GM21423 (cell line): ENCODE measurements at regions not wholly inside any gene's neighbourhood (a gene's known extent, or its start where the extent isn't known, plus 50 kb on each side); places are given as distances from the start of the nearest gene placed in this dataset.

ENCODE experiments used
- ATAC-seq: cut with Tn5 transposase; IDR thresholded peaks from one replicate; pipeline ENCODE4 v1.9.1; 2021; ENCODE audit warnings: mild to moderate bottlenecking, moderate library complexity; ENCODE audit not compliant: unreplicated experiment

DNA sequence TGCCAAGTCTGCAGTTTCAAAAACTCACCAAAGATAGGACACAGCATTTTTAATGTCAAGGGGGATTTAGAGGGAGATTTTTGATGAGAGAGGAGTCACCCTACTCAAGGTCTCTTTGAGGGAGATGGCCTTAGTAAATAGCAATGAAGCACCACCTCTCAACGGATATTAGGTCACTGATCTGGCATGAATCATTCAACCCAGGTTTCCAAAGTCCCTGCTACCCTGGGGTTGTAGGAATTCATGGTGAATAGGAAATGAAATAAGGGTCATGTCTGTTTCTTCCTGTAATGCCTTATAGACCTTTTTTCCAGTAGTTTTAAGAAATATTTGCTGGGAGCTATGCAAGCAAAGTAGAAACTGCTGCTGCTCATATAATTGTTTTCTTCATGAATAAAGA, 2154.9 kb downstream of the LRRC4C start:
- ATAC-seq = no peak

DNA sequence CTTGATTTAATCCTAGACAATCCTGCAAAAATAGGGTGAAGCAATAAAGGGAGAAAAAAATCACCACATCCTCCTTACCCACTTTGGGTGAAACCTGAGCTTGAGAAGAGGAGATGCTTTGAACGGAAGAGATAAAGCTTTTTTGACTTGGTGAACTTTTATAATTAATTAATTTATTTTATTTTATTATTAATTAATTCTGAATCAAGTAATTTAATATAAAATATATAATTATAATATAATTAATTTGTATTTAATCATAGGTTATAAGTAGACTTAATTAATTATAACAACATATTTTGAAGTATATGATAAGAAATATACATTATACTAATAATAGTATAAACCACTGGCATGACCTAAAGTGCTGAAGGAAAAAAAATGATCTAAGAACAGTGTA, 2164.8 kb downstream of the LRRC4C start:
- ATAC-seq = no peak

DNA sequence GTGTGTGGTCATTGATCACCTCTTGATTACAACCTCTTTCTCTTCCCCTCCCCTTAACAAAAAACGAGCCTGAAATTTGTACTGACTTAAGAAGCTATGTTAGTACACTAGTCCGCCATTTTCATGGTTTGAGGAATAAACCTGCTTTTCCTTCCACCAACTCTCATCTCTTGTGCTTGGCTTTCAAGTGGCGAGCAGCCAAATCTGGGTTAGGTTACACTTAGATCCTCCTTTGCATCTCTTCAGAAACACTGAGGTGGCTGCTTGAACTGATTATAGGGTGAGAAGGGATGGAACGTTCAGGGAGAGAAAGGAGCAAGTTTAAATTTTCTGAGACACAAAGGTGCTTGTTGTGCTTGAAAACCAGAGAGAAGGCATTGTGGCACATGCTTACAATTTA, 2171.4 kb downstream of the LRRC4C start:
- no peak for ATAC-seq

DNA sequence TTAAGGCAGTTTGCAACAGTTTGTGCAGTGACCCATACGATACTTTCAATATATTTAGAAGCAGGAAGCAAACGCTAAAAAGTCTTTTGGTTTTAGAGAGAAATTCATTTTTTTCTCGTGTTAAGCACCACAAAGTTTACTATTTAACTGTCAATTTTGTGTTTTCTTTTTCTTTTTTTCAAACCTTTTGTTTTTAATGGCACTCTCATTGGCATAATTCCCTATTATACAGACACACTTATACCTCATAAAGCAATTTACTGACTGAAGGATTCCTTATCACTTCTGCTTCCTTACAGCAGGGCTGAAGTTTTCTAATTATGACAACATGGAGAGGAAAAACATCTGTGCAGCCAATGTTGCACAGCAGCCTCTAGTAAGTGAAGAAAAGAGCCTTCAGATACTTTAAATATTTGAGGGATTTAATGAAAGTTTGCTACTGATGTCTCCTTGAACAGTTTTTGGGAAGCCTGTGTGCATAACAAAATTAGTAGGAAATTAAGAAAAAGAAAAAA, 2191.2 kb downstream of the LRRC4C start:
- no peak for ATAC-seq

DNA sequence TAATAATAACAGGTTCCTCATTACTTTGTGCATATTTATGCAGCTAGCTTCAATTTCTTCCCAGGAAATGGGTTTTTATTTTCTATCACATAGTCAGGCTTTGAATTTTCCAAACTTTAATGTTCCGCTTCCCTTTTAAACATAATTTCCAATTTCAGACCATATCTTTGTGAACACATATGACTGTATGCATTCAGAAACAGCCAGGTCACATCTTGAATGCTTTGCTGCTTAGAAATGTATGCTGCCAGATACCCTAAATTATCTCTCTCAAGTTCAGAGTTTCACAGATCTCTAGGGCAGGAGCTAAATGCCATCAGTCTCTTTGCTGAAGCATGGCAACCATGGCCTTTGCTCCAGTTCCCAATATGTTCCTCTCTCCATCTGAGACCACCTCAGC, 2203.8 kb downstream of the LRRC4C start:
- no peak for ATAC-seq

DNA sequence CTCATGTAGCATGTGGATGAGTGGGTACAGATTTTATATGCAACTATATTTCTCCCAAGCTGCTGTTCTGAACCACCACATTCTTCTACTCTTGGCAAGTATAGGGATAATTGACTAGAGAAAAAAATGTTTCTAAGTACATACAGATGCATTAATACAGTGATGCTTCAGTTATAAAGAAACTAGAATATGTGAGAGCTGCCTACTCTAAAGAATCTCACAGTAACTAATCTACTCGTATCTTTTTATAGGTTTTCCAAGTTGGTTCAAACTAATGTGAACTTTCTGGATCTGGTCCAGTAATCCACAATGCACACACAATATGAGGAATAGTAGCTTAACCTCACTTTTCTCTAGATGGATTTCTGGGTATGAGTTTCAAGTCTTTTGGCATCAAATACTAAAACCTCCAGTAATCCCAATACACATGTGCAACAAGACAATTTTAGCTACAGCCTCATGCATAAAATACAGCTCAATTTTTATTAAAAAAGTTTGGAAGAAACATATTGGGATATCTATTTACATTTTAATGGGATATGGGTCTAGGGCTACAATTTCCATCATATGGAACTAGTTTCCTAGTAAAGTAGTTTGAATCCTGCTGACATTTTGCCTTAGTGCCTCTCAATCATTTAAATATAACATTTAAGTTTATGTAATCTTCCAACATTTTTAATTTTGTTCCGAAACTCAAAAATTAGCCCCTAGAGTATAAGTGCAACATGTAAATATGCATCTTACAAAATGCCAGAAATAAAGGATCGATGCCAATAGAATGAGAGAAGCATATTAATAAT, 2209.7 kb downstream of the LRRC4C start:
- ATAC-seq = no peak

DNA sequence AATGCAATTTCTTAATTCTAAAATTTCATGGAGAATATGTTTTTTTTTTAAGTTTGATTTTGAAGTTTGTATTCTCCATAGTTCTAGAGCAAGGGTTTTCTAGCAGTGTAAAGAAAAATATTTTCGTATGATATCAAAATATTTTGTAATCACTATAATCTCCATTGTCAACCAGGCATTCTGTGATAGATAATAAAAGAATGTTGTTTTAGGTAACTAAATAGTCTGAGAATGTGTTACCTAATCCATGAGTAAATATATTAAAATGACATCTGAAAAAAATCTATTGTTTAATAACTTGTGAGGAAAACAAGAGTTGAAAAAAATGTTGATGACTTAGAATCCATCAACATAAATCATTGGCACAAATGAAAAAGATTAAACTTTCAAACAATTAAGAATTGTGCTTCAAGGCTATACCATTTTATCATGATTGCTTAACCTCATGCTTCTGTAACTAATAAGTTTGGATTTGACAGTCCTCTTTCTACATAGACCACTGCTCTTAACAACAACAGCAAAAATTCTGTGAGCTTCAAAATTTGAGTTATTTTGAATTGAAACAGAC, 2211.8 kb downstream of the LRRC4C start:
- ATAC-seq = no peak

DNA sequence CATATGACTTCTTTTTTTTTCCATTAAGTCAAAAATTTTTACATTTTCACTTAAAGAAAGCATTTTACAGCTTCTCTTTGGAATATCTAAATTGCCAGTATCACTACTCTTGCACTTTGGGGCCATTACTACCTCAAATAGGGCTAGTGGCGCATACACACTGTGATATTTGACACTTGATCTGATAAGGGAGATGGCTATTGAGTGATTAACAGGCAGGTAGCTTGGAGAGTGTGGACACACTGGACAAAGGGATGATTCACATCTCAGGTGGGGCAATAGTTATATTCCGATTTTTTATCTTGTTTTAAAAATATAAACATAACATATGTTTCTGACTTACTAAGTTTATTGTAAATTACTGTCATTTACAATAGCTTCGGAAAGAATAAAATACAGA, 2219.9 kb downstream of the LRRC4C start:
- no peak for ATAC-seq

DNA sequence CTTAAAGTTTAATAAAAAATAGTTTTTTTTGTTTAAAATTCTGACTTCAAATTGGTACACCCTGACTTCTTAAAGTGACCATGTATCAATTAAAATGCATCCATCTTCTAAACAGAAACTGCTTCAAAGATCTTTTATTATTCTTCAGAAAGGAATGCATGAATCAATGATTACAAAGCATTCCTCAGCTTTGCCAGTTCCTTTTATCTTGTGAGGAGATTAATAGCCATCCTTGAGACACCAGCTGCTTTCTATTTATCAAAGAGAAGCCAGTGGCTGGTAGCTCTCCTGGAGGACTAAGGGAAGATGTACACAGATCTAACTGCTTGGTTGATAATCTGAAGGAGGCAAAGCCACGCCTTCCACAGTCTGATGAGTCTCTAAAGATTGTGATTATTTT, 2222.5 kb downstream of the LRRC4C start:
- ATAC-seq = no peak

DNA sequence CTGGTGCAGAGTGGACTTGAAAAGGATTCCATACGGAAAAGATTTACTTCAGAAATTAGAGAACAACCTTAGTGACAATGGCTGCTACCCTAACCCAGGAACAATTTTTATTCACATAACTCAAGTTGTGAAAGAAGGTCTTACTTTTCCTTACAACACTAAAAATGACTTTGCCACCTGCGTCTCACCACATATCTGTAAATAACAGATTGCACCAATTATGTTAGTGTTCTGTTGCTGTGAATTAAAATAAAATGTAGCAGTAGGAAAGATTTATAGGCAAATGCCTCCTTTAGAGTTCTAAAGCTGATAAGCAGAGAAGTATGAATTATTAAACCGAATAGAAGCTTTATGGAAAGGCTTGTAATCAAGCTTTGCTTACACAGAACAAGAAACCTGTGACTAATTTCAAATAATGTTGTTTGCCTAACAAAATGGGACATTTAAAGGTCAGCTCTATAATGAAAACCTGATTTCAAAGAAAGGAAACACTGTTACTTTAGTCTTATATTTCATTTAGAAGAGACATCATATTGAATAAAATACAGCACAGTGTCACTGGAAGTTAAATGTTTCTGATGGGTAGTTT, 2237.8 kb downstream of the LRRC4C start:
- no peak for ATAC-seq

DNA sequence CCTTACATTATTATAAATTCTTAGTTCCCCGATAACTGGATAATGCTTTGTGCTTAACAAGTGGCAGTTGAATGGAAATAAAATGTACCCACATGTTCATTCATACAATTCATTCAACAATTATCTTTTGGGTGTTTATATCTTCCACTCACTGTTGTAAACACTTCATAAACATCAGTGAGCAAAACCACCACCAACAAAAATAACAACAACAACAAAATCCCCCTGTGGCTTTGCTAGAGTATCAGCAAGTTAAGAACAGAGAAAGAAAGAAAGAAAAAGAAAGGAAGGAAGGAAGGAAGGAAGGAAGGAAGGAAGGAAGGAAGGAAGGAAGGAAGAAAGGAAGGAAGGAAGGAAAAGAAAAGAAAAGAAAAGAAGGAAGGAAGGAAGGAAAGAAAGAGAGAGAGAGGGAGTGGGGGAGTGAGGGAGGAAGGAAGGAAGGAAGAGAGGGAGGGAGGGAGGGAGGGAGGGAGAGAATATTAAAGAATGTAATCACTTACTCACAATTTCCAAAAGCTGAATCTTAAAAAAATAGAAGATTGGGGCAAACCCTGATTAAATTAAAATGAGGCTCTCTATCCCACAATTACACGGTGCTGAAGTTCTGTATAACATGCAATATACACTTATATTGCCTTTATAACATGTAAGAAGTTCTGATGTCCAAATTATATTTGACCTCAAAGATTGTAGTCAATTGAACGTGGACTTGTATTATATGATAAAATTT, 2238.8 kb downstream of the LRRC4C start:
- no peak for ATAC-seq

DNA sequence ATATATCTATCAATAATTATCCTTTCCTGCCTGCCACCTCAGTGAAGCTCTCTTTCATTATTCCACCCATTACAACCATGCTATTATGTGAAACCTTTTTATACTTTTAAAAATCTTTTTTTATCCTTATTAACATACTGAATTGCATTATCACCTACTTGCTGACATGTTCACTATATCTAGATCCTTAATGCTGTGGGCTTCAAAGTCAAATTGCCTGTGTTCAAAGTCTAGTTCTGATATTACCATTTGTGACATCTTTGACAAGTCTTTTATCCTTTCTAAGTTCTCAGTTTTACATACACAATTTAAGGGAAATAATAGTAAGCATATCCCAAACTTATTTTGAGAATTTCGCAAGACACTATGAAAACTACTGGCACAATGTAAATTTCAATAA, 2239.4 kb downstream of the LRRC4C start:
- ATAC-seq = no peak

DNA sequence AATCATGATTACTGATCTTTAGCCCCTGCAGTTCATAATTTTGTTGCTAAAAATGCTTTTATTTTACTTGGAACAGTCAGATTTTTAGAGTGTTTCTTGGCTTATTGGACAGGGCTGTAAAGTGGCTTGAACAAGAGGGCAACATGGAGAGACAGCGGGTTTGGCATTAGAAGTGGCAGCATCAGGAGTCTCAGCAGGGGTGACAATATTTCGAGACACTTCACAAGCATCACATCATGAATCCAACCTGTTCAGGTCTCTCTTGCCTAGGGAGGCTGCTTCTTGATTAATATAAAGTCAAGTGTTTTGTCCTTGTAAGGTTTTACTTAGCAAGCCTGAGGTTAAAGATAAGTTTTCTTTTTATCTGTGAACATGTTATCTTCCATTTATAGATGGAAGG, 2249.5 kb downstream of the LRRC4C start:
- ATAC-seq = no peak

DNA sequence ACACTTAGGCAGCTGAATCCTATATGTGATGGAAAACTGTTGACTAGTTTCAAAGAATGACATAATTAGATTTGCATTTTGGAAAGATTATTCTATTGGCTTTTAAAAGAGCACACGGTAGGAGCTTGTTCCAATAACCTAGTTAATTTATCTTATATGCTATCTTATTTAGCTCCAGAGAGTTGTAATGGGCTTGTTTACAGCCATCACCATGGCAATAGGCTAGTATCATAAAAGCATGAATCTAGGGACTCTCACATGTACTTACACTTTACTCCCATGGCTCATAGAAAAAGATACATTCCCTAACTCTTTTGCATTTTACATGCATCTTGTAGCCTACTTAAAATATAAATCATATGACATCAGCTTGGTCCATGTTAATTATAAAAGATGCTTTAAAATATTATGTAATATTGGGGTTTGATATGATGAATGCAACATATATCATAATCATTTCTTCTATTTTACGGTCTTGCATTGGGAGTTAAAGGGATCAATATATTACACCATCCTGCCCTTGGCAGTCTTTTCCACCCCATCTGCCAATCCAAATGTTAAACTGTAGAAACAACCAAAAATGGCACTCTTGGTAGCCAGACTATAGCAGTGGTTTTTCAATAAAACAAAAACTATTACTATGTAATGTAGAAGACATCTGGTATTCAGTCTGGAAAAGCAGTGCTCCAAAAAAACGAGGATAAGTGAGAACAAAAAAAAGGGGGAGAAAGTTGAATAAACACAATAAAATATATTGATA, 2254.0 kb downstream of the LRRC4C start:
- ATAC-seq = no peak

DNA sequence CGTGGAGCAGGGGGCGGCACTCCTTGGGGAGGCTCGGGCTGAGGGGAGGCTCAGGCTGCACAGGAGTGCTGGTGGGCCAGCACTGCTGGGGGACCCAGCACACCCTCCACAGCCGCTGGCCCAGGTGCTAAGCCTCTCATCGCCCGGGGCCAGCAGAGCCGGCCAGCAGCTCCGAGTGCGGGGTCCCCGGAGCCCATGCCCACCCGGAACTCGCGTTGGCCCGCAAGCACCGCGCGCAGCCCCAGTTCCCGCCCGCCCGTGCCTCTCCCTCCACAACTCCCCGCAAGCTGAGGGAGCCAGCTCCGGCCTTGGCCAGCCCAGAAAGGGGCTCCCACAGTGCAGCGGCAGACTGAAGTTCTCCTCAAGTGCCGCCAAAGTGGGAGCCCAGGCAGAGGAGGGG, 2266.8 kb downstream of the LRRC4C start:
- ATAC-seq = no peak

DNA sequence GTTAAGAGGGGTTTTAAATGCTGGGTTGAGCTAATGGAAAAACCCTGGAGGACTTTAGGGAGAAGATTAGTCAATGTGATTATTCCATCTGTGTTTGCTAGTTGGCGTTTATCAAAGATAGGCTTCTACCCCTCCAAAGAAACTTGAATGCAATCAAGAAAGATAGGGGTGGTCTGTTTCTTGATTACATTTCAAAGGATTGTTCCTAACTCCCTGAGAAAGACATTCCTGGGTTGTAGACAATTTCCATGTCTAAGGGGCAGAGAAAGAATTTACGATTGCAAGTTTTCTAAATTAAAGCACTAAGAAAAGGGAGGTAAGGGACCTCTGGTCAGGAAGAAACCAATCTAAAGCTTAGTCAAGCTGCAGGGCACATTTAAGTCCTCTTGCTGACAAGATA, 2268.7 kb downstream of the LRRC4C start:
- ATAC-seq = no peak

DNA sequence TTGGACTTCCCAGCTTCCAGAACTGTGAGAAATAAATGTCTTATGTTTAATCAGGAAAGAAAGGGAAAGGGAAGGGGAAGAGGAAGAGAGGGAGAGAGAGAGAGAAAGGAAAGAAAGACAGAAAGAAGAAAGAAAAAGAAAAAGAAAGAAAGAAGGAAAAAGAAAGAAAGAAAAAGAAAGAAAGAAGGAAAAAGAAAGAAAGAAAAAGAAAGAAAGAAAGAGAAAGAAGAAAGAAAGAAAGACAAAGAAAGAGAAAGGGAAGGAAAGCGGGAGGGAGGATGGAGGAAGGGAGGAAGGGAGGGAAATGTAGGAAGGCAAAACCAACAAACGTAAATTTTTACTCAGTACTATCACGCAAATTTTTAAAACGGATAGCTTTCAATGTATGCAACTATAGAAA, 2281.8 kb downstream of the LRRC4C start:
- no peak for ATAC-seq

DNA sequence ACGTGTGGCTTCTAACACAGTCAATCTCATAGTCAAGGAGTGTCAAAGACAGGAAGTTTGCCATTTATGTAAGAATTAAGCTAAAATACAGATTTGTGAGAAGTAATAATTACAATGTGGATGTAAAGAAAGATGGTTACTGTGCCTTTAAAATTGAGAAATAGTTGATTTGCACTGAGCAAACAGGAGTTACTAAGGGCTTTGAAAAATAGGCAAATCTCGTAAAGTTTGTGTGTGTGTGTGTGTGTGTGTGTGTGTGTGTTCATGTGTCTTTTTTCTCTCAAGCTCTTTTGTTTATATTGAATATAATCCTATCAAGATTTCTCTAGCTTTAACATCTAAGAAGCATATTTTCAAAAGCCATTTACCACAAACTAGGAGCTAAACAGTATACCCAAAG, 2284.5 kb downstream of the LRRC4C start:
- ATAC-seq = no peak

DNA sequence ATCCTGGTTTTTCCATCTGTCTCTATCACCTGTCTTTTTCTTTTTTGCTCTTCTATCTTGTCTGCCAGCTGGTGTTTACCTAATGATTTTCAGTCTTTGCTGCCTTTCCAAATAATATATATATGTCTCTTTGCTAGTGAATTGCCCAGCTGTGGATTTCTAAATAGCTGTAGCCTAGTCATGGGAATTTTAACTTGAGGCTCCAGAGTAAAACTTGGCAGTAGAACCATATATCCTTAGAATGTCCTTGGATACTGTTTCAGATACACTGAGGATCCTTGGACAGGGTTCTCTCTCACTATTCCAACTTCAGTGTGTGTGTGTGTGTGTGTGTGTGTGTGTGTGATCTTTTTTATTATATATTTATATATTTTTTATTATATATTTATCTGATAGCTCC, 2285.3 kb downstream of the LRRC4C start:
- no peak for ATAC-seq

DNA sequence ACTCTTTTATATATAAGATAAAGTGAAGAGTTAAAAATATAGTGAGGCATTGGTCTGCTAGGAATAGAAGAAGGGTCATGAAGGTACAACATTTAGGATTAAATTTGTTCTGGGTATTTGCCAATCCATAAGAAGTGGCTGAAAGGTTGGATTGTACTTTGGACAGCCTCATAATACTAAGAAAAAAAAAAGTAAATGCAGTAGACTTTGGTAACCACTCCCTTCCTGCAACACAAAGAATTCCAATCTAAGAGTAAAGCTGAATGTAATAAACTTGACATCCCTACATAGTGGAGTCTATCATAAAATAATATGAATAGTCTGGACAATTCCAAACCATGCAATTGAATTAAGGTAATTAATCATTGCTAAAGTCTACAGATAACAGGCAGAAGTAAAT, 2294.4 kb downstream of the LRRC4C start:
- no peak for ATAC-seq

DNA sequence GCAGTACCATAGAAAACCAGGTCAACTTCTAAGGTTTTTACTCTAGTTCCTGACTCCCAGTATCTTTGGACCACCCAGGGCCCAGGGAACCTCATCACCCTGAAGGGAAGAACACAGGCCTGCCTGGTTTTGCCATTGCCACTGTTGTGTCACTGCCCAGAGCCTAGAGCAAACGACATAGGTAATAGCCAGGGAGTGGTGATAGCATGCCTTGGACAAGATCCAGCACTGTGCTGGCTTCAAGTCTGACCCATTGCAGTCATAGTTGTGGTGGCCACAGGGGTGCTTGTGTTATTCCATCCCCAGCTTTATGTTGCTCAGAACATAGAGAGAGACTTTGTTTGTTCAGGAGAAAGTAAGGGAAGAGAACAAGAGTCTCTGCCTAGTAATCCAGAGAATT, 2310.2 kb downstream of the LRRC4C start:
- no peak for ATAC-seq
